IPS-15b (cell line): ENCODE measurements at regions not wholly inside any gene's neighbourhood (a gene's known extent, or its start where the extent isn't known, plus 50 kb on each side); places are given as distances from the start of the nearest gene placed in this dataset.

Experiments
- H3K27me3 ChIP-seq: one replicate; pipeline ENCODE4 v1.6.1; 2013; ENCODE audit warnings: low read length; ENCODE audit not compliant: control insufficient read depth, insufficient read depth
- H3K36me3 ChIP-seq: one replicate; pipeline ENCODE4 v1.6.1; 2013; ENCODE audit warnings: low read length; ENCODE audit not compliant: control insufficient read depth, insufficient read depth
- H3K4me1 ChIP-seq: one replicate; pipeline ENCODE4 v1.6.1; 2013; ENCODE audit warnings: mild to moderate bottlenecking, low read length; ENCODE audit not compliant: control insufficient read depth, insufficient read depth
- H3K4me3 ChIP-seq: one replicate; pipeline ENCODE4 v1.5.1; 2013; ENCODE audit warnings: low read depth, low read length
- H3K9ac ChIP-seq: one replicate; pipeline ENCODE4 v1.6.1; 2013; ENCODE audit warnings: low read depth, mild to moderate bottlenecking, low read length
- H3K9me3 ChIP-seq: one replicate; pipeline ENCODE4 v1.6.1; 2013; ENCODE audit warnings: mild to moderate bottlenecking, low read length; ENCODE audit not compliant: control insufficient read depth, insufficient read depth

DNA sequence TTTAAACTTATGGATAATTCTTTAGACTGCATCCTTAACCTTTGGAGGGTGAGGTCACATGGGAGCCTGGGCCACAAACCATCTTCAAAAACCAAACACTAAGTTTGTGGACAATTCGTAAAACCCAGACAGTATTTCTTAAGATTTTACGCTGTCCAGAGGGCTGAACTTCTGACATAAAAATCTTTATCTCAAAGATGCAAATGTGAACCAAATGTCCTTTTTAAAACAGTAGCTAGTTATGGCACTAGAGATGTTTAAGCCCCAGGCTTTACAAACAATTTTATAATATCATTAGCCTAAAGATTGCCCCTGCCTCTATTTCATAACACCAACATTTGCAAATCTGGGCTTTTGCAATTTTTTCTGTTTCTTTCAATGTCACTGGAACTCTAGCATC, 287.2 kb downstream of the SATB1 start:
- Histone ChIP-seq H3K36me3 (no peaks in the 10 kb centered on the region), H3K4me3 (no peak overlapping the region), H3K27me3 (no peaks in the 10 kb centered on the region), H3K9ac (no peak overlapping the region), H3K9me3 (no peaks in the 10 kb centered on the region), H3K4me1 (peaks cover 7% of the 10 kb centered on the region)

DNA sequence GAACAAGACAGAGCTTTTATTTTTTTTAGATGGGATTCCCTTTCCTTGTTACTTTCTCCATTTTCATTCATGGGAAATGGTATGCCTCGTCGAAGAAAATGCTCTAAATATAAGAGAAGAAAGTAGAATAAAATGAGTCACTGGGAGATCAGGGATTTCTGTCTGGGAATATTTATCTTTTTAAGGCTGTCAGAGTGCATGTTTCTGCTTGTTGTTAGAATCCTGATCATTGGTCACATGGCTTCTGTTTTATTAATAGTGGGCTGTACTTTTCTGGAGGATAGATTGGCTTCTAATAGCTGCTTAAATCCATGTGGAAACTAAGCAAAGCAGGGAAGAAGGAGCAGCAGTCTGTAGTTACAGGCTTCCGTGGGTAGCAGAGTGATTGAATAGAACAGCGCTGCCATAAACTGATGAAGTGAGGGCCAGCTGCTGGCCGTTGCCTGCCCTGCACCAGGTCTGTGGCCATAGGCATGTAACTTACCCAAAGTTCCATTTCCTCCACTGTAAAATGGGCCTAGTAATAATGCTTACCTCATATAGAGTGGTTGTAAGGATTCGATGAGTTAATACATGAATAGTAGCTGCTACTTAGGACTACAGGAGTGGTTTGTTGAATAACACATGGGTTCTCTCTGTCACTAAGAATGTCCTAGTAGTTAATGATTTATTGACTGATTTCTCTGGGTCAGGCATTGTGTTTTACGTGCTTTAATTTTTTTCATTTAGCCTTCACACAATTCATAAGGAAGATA, 289.9 kb downstream of the SATB1 start:
- H3K9ac ChIP-seq: no peak overlapping the region
- peaks cover 4% of the 10 kb centered on the region for H3K4me1 ChIP-seq
- no peaks in the 10 kb centered on the region for H3K36me3 ChIP-seq
- H3K27me3 ChIP-seq: no peaks in the 10 kb centered on the region
- H3K4me3 ChIP-seq: no peak overlapping the region
- no peaks in the 10 kb centered on the region for H3K9me3 ChIP-seq

DNA sequence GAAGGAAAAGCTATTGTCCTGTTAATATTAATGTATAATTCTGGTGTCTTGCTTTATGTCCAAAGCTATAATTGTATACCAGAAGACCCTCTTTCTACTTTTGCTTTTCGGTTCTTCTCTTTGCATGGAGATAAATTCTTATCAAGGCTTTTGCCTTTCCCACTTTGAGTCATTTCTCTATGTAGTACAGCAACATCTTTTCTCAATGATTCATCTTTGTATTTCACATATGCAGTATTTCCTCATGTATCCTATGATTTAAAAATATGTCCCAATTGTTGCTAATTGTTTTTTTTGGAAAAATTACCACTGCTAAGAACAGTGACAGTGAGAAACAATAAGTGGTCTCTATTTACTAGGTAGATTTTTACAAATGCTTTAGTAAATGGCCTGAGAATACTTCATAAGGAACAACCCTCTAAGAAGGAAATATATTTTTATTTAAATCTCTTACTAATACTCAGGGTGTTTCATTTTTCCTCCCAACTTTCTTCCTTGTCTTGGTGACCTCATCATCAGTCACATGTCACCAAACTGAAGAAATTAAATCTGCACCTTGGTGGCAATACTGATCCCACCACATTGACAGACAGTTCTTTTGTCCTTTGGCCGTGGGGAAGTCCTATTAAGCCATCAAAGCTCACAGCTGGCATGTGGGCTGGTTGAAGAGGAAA, 290.6 kb downstream of the SATB1 start:
- no peaks in the 10 kb centered on the region for H3K27me3 ChIP-seq
- H3K9ac ChIP-seq: no peak overlapping the region
- H3K4me3 ChIP-seq: no peak overlapping the region
- H3K4me1 ChIP-seq: no peaks in the 10 kb centered on the region
- no peaks in the 10 kb centered on the region for H3K9me3 ChIP-seq
- no peaks in the 10 kb centered on the region for H3K36me3 ChIP-seq

DNA sequence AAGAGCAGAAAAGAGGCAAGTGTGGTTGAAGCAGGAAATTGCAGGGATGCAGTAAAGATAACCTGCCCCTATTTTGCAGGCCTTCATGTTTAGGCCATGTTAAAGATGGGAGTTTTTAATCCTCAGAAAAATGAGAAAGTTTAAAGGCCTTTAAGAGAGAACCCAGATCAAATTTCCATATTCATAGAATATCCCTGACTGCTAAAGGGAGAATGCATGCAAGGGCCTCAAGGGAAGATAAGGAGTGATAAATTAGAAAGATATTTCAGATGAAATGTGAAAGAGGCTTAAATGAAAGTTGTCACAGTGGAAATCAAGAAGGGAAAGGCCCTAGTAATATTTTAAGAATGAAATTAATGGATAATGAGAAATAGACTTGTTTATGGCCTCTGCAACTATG, 292.1 kb downstream of the SATB1 start:
- no peaks in the 10 kb centered on the region for H3K4me1 ChIP-seq
- H3K27me3 ChIP-seq: no peaks in the 10 kb centered on the region
- H3K4me3 ChIP-seq: no peak overlapping the region
- no peak overlapping the region for H3K9ac ChIP-seq
- no peaks in the 10 kb centered on the region for H3K36me3 ChIP-seq
- H3K9me3 ChIP-seq: no peaks in the 10 kb centered on the region

DNA sequence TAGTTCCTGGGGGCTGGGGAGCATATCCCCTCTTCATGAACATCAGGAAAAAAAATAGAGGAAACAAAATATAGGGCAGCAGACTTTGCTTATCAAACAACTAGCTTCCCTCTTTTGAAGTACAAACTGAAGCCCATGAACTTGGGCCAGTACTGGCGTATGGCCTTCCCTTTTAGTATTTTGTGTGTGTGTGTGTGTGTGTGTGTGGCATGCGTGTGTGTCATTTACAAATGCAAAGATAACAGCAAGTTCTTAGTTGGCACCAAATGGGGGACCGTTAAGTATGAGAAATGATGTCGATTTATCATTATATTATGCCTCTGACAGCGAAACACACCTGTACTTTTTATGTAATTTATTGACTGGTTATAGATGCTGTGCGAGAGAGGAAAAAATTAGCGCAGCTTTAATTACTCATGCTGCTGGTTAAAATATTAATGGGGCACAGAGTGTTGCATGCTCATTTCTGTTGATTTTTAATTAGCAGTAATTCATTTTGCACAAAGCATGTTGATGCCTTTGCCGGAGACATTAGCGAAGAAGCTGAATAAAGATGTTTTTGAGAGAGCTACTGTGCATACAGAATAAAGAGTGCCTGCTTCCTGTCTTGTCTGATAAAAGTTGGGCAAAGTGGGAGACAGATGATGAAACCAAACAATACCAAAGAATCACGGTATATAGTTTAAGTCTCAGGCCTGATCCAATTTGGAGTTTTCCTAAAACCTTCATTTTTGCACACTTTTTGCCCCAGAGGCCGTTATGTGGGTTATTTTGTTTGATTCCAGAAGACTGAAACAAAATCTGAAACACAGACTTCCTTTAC, 297.1 kb downstream of the SATB1 start:
- Histone ChIP-seq H3K27me3 (no peaks in the 10 kb centered on the region), H3K9me3 (no peaks in the 10 kb centered on the region), H3K4me1 (no peaks in the 10 kb centered on the region), H3K4me3 (no peak overlapping the region), H3K36me3 (no peaks in the 10 kb centered on the region), H3K9ac (no peak overlapping the region)

GRCh38 chr3:18127174-18127858, 297.8 kb downstream of the SATB1 start:
- Histone ChIP-seq H3K27me3 (no peaks in the 10 kb centered on the region), H3K9me3 (no peaks in the 10 kb centered on the region), H3K9ac (no peak overlapping the region), H3K36me3 (no peaks in the 10 kb centered on the region), H3K4me1 (no peaks in the 10 kb centered on the region), H3K4me3 (no peak overlapping the region)

DNA sequence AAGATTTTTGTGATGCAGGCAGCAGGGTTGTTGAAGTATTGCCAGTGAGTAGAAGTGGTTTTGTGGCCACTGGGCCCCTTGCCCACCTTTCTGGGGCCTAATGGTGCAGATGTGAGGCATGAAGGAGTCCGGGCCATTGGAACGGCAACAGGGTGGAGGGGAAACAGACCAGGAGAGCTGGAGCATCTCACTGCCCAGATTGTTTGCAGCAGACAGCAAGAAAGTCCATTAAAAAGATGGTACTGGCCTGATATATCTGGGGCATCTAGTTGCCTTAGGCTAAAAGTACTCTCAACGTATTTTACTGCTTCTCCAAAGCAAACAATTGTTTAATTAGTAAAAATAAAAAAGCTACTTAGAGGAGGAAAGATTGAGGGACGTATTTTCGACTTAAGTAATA, 298.4 kb downstream of the SATB1 start:
- Histone ChIP-seq H3K36me3 (no peaks in the 10 kb centered on the region), H3K27me3 (no peaks in the 10 kb centered on the region), H3K4me1 (no peaks in the 10 kb centered on the region), H3K4me3 (no peak overlapping the region), H3K9ac (no peak overlapping the region), H3K9me3 (no peaks in the 10 kb centered on the region)

DNA sequence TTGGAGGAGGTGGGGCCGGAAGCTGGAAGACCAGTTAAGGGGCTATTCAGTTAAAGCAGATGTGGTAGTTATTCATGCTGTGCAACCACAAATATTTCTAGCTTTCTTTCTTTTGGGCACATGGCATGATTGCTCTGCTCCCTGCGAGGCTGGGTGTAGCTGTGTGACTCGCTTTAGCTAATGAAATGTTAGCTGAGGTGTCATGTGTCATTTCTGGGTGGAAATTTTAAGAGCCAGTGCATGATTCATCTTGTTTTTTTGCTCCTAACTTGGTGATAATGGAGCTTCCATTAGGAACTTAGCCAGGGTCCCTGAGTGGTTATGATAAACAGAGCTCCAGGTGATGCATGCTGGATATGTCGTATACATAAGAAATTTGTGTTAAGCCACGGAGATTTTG, 300.6 kb downstream of the SATB1 start:
- H3K9ac ChIP-seq: no peak overlapping the region
- no peaks in the 10 kb centered on the region for H3K4me1 ChIP-seq
- no peaks in the 10 kb centered on the region for H3K9me3 ChIP-seq
- H3K36me3 ChIP-seq: no peaks in the 10 kb centered on the region
- no peak overlapping the region for H3K4me3 ChIP-seq
- no peaks in the 10 kb centered on the region for H3K27me3 ChIP-seq

GRCh38 chr3:18122264-18122663, 302.9 kb downstream of the SATB1 start:
- Histone ChIP-seq H3K36me3 (no peaks in the 10 kb centered on the region), H3K9me3 (no peaks in the 10 kb centered on the region), H3K27me3 (no peaks in the 10 kb centered on the region), H3K4me1 (no peaks in the 10 kb centered on the region), H3K4me3 (no peak overlapping the region), H3K9ac (no peak overlapping the region)

DNA sequence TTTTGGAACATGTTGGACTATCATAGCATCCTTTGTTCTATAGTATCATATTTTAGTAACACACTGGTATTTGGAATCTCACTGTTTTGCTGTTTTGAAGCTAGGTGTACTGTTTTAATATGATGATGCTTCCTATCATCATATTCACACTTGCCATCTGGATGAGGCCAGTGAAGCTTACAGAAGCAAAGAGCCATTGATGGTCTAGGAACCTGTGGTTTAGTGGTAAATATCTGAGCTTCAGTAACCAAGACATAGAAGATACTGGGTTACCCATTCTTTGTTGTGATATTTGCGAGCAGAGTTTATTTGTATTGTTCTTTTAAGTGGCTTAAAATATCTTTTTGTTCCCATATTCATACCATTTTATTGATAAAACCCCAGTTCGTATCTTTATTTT, 304.1 kb downstream of the SATB1 start:
- Histone ChIP-seq H3K4me3 (no peak overlapping the region), H3K4me1 (no peaks in the 10 kb centered on the region), H3K36me3 (no peaks in the 10 kb centered on the region), H3K9ac (no peak overlapping the region), H3K27me3 (no peaks in the 10 kb centered on the region), H3K9me3 (no peaks in the 10 kb centered on the region)

DNA sequence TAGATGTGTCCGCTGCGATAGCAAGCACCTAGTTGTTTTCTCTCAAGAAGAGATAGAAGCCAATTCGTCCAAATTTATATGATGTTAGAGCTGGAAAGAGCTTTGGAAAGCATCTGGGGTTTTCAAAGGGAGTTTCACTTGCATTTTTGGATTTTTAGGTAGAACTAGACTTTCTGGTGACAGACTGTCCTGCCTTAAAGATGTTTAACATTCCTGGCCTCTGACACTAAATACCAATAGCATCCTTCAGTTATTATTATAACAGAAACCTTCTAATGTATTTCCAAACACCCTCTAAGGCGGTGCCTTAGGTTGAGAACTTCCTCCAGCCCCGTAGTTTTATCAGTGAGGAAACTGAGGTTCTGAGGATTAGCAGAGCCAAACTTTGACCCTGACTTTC, 305.3 kb downstream of the SATB1 start:
- Histone ChIP-seq H3K4me3 (no peak overlapping the region), H3K27me3 (no peaks in the 10 kb centered on the region), H3K36me3 (no peaks in the 10 kb centered on the region), H3K4me1 (no peaks in the 10 kb centered on the region), H3K9me3 (no peaks in the 10 kb centered on the region), H3K9ac (no peak overlapping the region)
